Uterus (tissue), 2 donors: ENCODE measurements at regions not wholly inside any gene's neighbourhood (a gene's known extent, or its start where the extent isn't known, plus 50 kb on each side); places are given as distances from the start of the nearest gene placed in this dataset.

ENCODE experiments used
- POLR2A ChIP-seq, 2 donors: fragments of 450-650 bp; IDR thresholded peaks; one replicate each; pipeline ENCODE4 v1.6.1; 2016; ENCODE audit warnings: antibody characterized with exemption in 2 of 2, mild to moderate bottlenecking in 1 of 2, moderate library complexity in 1 of 2
- TF ChIP-seq, protein P1 (sequence below), 4 experiments: fragments of 200-600 bp in 2 of 4; fragments of 450-650 bp in 2 of 4; sonication (generic) in 2 of 4; IDR thresholded peaks; one replicate each; pipeline ENCODE4 v1.5.1; 2016 to 2019; ENCODE audit warnings: antibody characterized with exemption in 4 of 4, mild to moderate bottlenecking in 2 of 4, moderate library complexity in 1 of 4

DNA sequence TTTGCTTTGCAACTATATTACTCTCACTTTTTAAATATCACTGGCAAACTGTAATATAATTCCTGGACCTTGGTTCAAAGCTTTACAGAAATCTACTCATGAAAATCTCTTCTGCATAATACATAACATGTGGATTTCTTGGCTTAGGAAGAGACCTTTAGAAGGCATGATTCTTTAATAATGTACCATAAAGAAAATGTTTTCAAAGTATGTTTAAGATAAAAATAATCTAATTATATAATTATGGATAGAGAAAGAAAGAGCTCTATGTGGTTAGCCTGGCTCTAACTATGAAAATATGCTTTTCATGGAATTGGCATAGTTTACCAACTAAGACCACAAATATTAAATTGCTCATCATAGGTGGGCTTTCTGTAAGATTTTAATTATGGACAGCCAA is 817.8 kb downstream of the TLE1 start:
- TF ChIP-seq, protein P1, sequence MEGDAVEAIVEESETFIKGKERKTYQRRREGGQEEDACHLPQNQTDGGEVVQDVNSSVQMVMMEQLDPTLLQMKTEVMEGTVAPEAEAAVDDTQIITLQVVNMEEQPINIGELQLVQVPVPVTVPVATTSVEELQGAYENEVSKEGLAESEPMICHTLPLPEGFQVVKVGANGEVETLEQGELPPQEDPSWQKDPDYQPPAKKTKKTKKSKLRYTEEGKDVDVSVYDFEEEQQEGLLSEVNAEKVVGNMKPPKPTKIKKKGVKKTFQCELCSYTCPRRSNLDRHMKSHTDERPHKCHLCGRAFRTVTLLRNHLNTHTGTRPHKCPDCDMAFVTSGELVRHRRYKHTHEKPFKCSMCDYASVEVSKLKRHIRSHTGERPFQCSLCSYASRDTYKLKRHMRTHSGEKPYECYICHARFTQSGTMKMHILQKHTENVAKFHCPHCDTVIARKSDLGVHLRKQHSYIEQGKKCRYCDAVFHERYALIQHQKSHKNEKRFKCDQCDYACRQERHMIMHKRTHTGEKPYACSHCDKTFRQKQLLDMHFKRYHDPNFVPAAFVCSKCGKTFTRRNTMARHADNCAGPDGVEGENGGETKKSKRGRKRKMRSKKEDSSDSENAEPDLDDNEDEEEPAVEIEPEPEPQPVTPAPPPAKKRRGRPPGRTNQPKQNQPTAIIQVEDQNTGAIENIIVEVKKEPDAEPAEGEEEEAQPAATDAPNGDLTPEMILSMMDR (IDR thresholded peaks at IDR 0.05): no peak
- TF ChIP-seq POLR2A (IDR thresholded peaks at IDR 0.05): no peak
